Right atrium auricular region (tissue), 2 donors: ENCODE measurements at regions not wholly inside any gene's neighbourhood (a gene's known extent, or its start where the extent isn't known, plus 50 kb on each side); places are given as distances from the start of the nearest gene placed in this dataset.

ENCODE experiments used
- DNase-seq: peaks from one replicate; pipeline ENCODE4 v3.0.0-alpha.2; 2019; ENCODE audit warnings: low spot score
- H3K27ac ChIP-seq, 2 donors: fragments of 200-600 bp; sonication (generic); 1 replicate in 1 of 2; 2 replicates in 1 of 2; pipeline ENCODE4 v1.5.1; 2016 to 2019
- H3K27me3 ChIP-seq, 2 donors: fragments of 200-600 bp; sonication (generic); one replicate each; pipeline versions ENCODE4 v1.5.1 to v1.6.0; 2017 to 2019
- H3K36me3 ChIP-seq: fragments of 200-600 bp; sonication (generic); one replicate; pipeline ENCODE4 v1.5.1; 2016
- H3K4me1 ChIP-seq, 2 donors: fragments of 200-600 bp; sonication (generic); one replicate each; pipeline versions ENCODE4 v1.5.1 to v1.6.0; 2017 to 2019
- H3K4me3 ChIP-seq, 2 donors: fragments of 200-600 bp; sonication (generic); 1 replicate in 1 of 2; 2 replicates in 1 of 2; pipeline ENCODE4 v1.5.1; 2017 to 2019; ENCODE audit warnings: mild to moderate bottlenecking in 1 of 2, moderate library complexity in 1 of 2
- H3K9me3 ChIP-seq, 2 donors: fragments of 200-600 bp; sonication (generic); one replicate each; pipeline ENCODE4 v1.5.1; 2019
- TF ChIP-seq, protein P1 (sequence below), 2 donors: fragments of 200-600 bp; sonication (generic); IDR thresholded peaks; one replicate each; pipeline ENCODE4 v1.5.1; 2019; ENCODE audit warnings: antibody characterized with exemption in 2 of 2

DNA sequence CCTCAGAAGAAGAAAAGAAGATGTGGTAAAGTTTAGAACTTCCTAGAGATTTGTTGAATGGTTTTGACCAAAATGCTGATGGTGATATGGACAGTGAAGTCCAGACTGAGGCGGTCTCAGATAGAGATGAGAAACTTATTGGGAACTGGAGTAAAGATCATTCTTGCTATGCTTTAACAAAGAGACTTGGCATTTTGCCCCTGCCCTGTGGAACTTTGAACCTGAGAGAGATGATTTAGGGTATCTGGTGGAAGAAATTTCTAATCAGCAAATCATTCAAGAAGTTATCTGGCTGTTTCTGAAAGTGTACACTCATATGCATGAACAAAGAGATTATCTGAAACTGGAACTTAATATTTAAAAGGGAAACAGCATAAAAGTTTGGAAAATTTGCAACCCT is 505.2 kb downstream of the NSUN3 start:
- H3K4me3 ChIP-seq: no peak overlapping the region
- H3K36me3 ChIP-seq: no peaks in the 10 kb centered on the region
- H3K9me3 ChIP-seq: no peaks in the 10 kb centered on the region
- TF ChIP-seq, protein P1, sequence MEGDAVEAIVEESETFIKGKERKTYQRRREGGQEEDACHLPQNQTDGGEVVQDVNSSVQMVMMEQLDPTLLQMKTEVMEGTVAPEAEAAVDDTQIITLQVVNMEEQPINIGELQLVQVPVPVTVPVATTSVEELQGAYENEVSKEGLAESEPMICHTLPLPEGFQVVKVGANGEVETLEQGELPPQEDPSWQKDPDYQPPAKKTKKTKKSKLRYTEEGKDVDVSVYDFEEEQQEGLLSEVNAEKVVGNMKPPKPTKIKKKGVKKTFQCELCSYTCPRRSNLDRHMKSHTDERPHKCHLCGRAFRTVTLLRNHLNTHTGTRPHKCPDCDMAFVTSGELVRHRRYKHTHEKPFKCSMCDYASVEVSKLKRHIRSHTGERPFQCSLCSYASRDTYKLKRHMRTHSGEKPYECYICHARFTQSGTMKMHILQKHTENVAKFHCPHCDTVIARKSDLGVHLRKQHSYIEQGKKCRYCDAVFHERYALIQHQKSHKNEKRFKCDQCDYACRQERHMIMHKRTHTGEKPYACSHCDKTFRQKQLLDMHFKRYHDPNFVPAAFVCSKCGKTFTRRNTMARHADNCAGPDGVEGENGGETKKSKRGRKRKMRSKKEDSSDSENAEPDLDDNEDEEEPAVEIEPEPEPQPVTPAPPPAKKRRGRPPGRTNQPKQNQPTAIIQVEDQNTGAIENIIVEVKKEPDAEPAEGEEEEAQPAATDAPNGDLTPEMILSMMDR (IDR thresholded peaks at IDR 0.05): no peak
- no peak for DNase-seq
- no peak overlapping the region for H3K27ac ChIP-seq
- no peaks in the 10 kb centered on the region for H3K4me1 ChIP-seq
- no peaks in the 10 kb centered on the region for H3K27me3 ChIP-seq

DNA sequence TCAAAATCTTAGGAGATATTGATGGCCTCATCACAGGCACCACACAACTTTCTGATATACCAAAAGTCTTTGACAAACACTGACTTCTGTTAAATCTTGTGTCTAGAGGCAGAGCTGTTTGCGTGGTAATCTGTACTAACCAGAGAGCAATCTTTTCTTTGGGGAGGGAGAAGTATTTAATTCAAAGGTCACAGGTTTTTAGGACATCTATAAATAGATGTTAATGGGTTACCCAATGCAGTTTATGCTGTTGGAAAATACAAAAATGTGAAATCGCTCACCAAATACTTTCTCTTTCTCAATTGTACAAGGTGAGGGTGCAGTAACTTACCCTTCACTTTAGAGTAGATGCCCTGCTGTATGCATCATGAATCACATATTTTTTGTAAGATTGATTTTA is 510.5 kb downstream of the NSUN3 start:
- H3K27ac ChIP-seq: no peak overlapping the region
- H3K4me1 ChIP-seq: no peaks in the 10 kb centered on the region
- TF ChIP-seq, protein P1 (IDR thresholded peaks at IDR 0.05): no peak
- no peaks in the 10 kb centered on the region for H3K36me3 ChIP-seq
- H3K27me3 ChIP-seq: no peaks in the 10 kb centered on the region
- no peaks in the 10 kb centered on the region for H3K9me3 ChIP-seq
- H3K4me3 ChIP-seq: no peak overlapping the region
- DNase-seq: no peak

DNA sequence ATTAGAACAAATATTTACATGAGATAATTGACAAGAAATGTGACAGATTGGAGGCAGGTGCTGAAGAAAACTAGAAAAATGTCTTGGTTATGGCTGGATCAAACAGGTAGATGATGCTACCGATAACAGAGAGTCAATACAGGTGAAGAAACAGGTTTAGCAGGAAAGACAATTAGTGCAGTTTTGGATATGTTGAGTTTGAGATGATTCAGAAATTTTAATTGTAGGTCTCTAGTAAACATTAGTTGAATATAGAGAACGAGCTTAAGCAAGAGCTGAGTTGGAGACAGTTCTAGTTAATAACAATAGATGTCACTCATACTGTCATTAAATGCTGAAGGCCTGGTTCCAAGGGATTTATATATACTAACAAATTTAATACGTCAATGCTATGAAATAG is 524.4 kb downstream of the NSUN3 start:
- Histone ChIP-seq H3K36me3 (no peaks in the 10 kb centered on the region), H3K4me3 (no peak overlapping the region), H3K9me3 (no peaks in the 10 kb centered on the region), H3K27ac (no peak overlapping the region), H3K27me3 (no peaks in the 10 kb centered on the region), H3K4me1 (no peaks in the 10 kb centered on the region)
- TF ChIP-seq, protein P1 (IDR thresholded peaks at IDR 0.05): no peak
- no peak for DNase-seq

DNA sequence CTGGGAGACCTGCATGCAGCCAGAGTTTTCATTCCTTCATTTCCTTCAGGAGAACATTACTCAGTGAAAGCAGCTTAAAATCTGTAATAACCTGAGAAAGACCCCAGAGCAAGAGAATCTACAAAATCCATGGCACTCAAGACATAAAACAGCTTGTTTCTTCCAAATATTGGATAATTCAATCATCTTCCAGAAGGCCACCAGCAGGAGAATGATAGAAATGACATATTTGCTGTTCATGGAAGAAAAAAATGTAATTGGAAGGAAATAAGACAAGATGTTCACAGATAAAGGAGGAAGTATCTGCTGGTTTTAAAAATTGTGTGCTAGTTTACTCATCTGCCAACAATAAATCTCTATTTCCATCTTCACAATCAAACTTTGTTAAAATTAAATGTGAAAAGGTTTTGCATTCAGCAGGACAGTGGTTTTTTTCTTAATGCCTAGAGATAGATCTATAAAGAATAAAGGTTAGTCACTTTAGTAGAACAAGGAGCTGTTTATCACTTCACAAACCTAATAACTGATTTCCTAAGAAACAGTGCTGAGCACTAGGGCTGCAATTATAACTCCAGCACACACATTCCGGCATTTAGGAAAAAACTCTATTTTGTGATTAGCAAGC is 530.8 kb downstream of the NSUN3 start:
- TF ChIP-seq, protein P1 (IDR thresholded peaks at IDR 0.05): no peak
- Histone ChIP-seq H3K27me3 (no peaks in the 10 kb centered on the region), H3K4me3 (no peak overlapping the region), H3K36me3 (no peaks in the 10 kb centered on the region), H3K9me3 (no peaks in the 10 kb centered on the region), H3K4me1 (no peaks in the 10 kb centered on the region), H3K27ac (no peak overlapping the region)
- DNase-seq: no peak

DNA sequence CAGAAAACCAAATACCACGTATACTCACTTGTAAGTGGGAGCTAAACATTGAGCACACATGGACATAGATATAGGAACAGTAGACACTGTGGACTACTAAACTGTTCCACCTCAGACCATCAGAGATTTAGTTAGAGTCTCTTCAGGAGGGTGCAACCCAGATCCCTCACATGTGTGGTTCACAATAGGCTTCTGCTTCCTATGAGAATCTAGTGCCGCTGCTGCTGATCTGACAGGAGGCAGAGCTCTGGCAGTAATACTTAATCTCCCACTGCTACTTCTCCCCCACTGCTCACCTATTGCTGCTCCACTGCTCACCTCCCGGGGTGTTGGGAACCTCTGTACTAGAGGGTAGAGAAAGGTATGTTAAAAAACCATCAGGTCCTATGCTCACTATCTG is 533.3 kb downstream of the NSUN3 start:
- Histone ChIP-seq H3K4me3 (no peak overlapping the region), H3K36me3 (no peaks in the 10 kb centered on the region), H3K27ac (no peak overlapping the region), H3K9me3 (no peaks in the 10 kb centered on the region), H3K4me1 (no peaks in the 10 kb centered on the region), H3K27me3 (no peaks in the 10 kb centered on the region)
- DNase-seq: no peak
- TF ChIP-seq, protein P1 (IDR thresholded peaks at IDR 0.05): no peak

DNA sequence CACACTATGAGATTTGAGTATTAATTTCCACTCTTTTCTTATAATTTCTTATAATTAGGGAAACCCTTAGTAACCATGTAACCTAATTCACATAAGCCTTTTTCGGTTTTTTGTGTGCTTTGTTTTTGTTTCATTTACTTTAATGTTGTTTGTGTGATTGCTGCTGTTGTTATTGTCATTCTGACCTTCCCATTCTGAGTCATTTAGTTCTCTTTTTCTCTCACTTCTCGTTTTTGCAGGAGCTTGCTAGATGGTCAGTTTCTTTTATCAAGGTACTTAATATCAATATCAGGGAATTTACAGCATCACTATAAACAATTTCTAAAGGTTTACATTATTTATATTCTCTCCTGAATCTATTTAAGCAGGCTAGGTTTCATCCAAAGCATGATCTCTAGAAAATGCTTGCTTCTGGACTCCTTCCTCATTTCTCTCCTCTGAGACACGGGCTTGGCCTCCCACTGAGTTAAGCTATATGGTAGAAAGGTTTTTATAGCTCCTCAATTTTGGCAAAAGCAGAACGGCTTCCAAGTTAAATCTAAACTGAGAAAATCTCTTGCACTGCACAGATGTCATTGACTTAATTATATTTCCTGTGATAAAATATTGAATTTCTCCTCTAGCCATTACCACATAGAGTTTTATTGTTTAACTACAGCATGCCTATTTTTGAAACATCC is 534.2 kb downstream of the NSUN3 start:
- TF ChIP-seq, protein P1 (IDR thresholded peaks at IDR 0.05): no peak
- no peaks in the 10 kb centered on the region for H3K9me3 ChIP-seq
- H3K36me3 ChIP-seq: no peaks in the 10 kb centered on the region
- no peak overlapping the region for H3K4me3 ChIP-seq
- no peak for DNase-seq
- no peaks in the 10 kb centered on the region for H3K4me1 ChIP-seq
- no peak overlapping the region for H3K27ac ChIP-seq
- no peaks in the 10 kb centered on the region for H3K27me3 ChIP-seq
